Endodermal cell (in vitro differentiated cells): ENCODE measurements at regions not wholly inside any gene's neighbourhood (a gene's known extent, or its start where the extent isn't known, plus 50 kb on each side); places are given as distances from the start of the nearest gene placed in this dataset.
A peak's percentile ranks its signal among the peaks of the same experiment; 100 is the strongest.

Experiments
- DNase-seq: peaks from one replicate; pipeline ENCODE4 v3.0.0-alpha.2; 2017
- H3K27ac ChIP-seq: 2 replicates; pipeline ENCODE4 v1.5.1; 2013; ENCODE audit warnings: mild to moderate bottlenecking, low read depth, low read length, moderate library complexity
- H3K27me3 ChIP-seq: 2 replicates; pipeline ENCODE4 v1.6.1; 2013; ENCODE audit warnings: mild to moderate bottlenecking, low read length, moderate library complexity; ENCODE audit not compliant: insufficient read depth, control insufficient read depth, poor library complexity, severe bottlenecking
- H3K36me3 ChIP-seq: 2 replicates; pipeline ENCODE4 v1.7.0; 2013; ENCODE audit warnings: mild to moderate bottlenecking, low read length, moderate library complexity; ENCODE audit not compliant: control insufficient read depth, insufficient read depth
- H3K4me1 ChIP-seq: one replicate; pipeline ENCODE4 v1.7.0; 2013; ENCODE audit warnings: low read length; ENCODE audit not compliant: control insufficient read depth, insufficient read depth
- H3K4me3 ChIP-seq: 2 replicates; pipeline ENCODE4 v1.5.1; 2013; ENCODE audit warnings: mild to moderate bottlenecking, low read length, moderate library complexity
- H3K9ac ChIP-seq: 2 replicates; pipeline ENCODE4 v1.6.1; 2013; ENCODE audit warnings: mild to moderate bottlenecking, low read length, moderate library complexity; ENCODE audit not compliant: poor library complexity, severe bottlenecking; ENCODE audit errors: extremely low read depth
- H3K9me3 ChIP-seq: 2 replicates; pipeline ENCODE4 v1.6.1; 2013; ENCODE audit warnings: mild to moderate bottlenecking, low read length, moderate library complexity; ENCODE audit not compliant: control insufficient read depth
- H3K27ac Mint-ChIP-seq: 2 replicates; pipeline ENCODE4 v1.8.0; 2020; ENCODE audit warnings: mixed read lengths
- H3K27me3 Mint-ChIP-seq: 2 replicates; pipeline ENCODE4 v1.8.0; 2021; ENCODE audit warnings: mild to moderate bottlenecking, mixed read lengths; ENCODE audit not compliant: insufficient read depth
- H3K36me3 Mint-ChIP-seq: 2 replicates; pipeline ENCODE4 v1.8.0; 2020; ENCODE audit warnings: low read depth, mixed read lengths
- H3K4me1 Mint-ChIP-seq: 2 replicates; pipeline ENCODE4 v1.8.0; 2020; ENCODE audit warnings: mixed read lengths
- H3K4me3 Mint-ChIP-seq: 2 replicates; pipeline ENCODE4 v1.8.0; 2020; ENCODE audit warnings: mild to moderate bottlenecking, moderate library complexity, mixed read lengths
- H3K9me3 Mint-ChIP-seq: 2 replicates; pipeline ENCODE4 v1.8.0; 2020; ENCODE audit warnings: mild to moderate bottlenecking, mixed read lengths
- CTCF ChIP-seq: fragments of 200-600 bp; sonication (generic); conservative IDR thresholded peaks from 2 replicates; pipeline ENCODE4 v1.5.0; 2021; ENCODE audit warnings: antibody characterized with exemption, mild to moderate bottlenecking
- WGBS, 2 experiments: methylation state at CpG; one replicate each; pipeline versions ENCODE4 v1.1.5 to v1.1.7; 2013; ENCODE audit warnings: missing lambda C conversion rate in 2 of 2, mixed read lengths in 1 of 2; ENCODE audit not compliant: insufficient coverage in 1 of 2, insufficient read length in 1 of 2; 5-methylcytosine and 5-hydroxymethylcytosine counted together

- 60 to 75% methylated on average over 1 of the region's 1 CpG for WGBS, 2 experiments
- H3K27ac Mint-ChIP-seq: no peak overlapping the region
- no peak for DNase-seq
Measured at GRCh38 chr2:207449642-207450165, 80.1 kb upstream of the CREB1 start.

GRCh38 chr2:207450186-207450585 is 79.6 kb upstream of the CREB1 start:
- no peak for DNase-seq
- TF ChIP-seq CTCF: no peak
- H3K4me1 Mint-ChIP-seq: peaks cover 15% of the 10 kb centered on the region
- no peaks in the 10 kb centered on the region for H3K27me3 ChIP-seq
- no peaks in the 10 kb centered on the region for H3K27me3 Mint-ChIP-seq
- peaks cover 2% of the 10 kb centered on the region for H3K36me3 Mint-ChIP-seq
- no peaks in the 10 kb centered on the region for H3K9me3 ChIP-seq
- no peak overlapping the region for H3K4me3 ChIP-seq
- H3K9me3 Mint-ChIP-seq: peaks cover 8% of the 10 kb centered on the region
- no peak overlapping the region for H3K27ac Mint-ChIP-seq
- WGBS, 2 experiments: no CpG with 5 or more reads among the region's 1 CpG
- no peak overlapping the region for H3K9ac ChIP-seq
- H3K27ac ChIP-seq: no peak overlapping the region
- no peaks in the 10 kb centered on the region for H3K4me1 ChIP-seq
- H3K36me3 ChIP-seq: no peaks in the 10 kb centered on the region
- H3K4me3 Mint-ChIP-seq: no peak overlapping the region

More at GRCh38 chr2:207449642-207450165, 80.1 kb upstream of the CREB1 start:
- peaks cover 16% of the 10 kb centered on the region for H3K4me1 Mint-ChIP-seq
- peaks cover 5% of the 10 kb centered on the region for H3K9me3 Mint-ChIP-seq
- Histone ChIP-seq H3K27me3 (no peaks in the 10 kb centered on the region), H3K27ac (no peak overlapping the region), H3K36me3 (no peaks in the 10 kb centered on the region), H3K9me3 (no peaks in the 10 kb centered on the region), H3K4me3 (no peak overlapping the region), H3K9ac (no peak overlapping the region), H3K4me1 (no peaks in the 10 kb centered on the region)
- no peak overlapping the region for H3K4me3 Mint-ChIP-seq
- H3K27me3 Mint-ChIP-seq: no peaks in the 10 kb centered on the region
- no peaks in the 10 kb centered on the region for H3K36me3 Mint-ChIP-seq
- no peak for TF ChIP-seq CTCF

- Mint-ChIP-seq H3K4me1 (peaks cover 15% of the 10 kb centered on the region), H3K9me3 (peaks cover 11% of the 10 kb centered on the region), H3K27me3 (no peaks in the 10 kb centered on the region), H3K4me3 (no peak overlapping the region), H3K27ac (no peak overlapping the region), H3K36me3 (peaks cover 2% of the 10 kb centered on the region)
- H3K27ac ChIP-seq: no peak overlapping the region
- no peak for DNase-seq
- no peak overlapping the region for H3K4me3 ChIP-seq
- no peaks in the 10 kb centered on the region for H3K9me3 ChIP-seq
- no peak overlapping the region for H3K9ac ChIP-seq
- H3K27me3 ChIP-seq: no peaks in the 10 kb centered on the region
- 87 to 95% methylated on average over 3 to 4 of the region's 5 CpGs for WGBS, 2 experiments
- peaks cover 5% of the 10 kb centered on the region for H3K4me1 ChIP-seq
- peak; percentile 30 for TF ChIP-seq CTCF
- no peaks in the 10 kb centered on the region for H3K36me3 ChIP-seq
Measured at GRCh38 chr2:207458582-207458981, 71.2 kb upstream of the CREB1 start.
